Activated effector memory CD4-positive, alpha-beta T cell treated with anti-CD3 and anti-CD28 coated beads, Interleukin-2, amount 50 U/mL, for 16 hours (primary cell): ENCODE measurements at regions not wholly inside any gene's neighbourhood (a gene's known extent, or its start where the extent isn't known, plus 50 kb on each side); places are given as distances from the start of the nearest gene placed in this dataset.

ENCODE experiments used
- DNase-seq: peaks from one replicate; pipeline ENCODE4 v3.0.0-alpha.2; 2020

DNA sequence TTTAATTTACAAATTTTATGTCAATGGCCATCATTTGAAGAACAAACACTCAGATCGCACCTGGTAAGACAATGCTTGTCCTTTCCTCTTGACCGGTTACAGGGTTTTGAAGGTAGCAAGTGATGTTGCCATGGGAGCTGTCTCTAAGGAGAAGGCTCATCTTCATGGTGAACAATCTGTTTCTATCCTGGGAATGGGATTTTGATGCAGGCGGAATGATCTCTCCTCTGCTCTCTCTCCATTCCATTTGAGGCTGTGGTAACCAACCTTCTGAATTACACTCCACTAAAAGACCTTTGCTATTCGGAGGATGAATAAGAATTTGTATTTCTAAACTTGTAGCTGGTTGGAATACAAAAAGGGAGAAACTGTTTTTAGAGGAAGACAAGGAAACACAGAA, 57.9 kb upstream of the SLC5A9 start:
- DNase-seq: no peak

DNA sequence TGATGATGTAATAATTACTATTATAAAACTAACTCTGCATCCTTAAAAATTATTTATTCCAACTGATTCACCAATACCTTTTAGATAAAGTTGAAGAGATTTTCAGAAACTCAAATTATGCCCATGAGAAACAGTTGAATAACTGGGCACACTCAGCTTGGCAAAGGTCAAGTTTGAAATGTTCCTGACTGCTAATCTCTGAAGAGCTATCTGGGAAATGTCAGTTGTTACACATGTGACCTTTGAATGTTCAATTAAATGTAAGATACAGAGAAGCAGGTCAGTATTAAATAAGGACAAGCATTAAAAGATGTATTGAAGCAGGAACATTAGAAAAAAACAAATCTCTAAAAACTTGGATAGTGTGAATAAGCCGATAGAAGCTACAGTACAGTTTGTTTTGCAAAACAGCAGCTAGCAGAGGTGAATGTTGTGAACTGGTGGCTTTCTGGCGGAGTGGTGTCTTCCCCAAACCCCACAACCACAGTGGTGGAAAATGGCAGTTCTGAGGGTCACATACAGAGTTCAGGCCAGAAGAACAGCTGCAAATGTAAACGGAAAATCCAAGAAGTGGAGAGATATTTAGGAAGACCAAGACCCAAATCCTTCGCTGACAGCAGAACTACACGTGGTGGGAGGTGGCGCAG, 61.9 kb upstream of the SLC5A9 start:
- no peak for DNase-seq

DNA sequence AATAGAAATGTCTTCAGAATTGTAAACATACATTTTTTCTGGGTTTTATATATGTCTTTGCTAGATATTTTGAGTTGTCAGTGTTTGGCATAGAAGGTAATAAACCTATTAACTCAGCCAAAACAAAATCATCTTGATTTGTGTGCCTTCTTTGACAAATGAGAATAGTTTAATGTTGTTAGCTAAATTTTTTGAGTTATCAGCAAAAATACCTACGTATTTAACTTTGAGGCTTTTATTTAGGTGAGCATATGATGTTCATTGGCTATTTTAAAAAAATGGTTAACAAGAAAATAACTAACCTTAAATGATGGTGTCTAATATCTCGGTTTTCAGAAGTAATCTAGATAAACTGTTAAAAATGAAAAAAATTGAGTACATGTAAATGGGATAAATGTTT, 83.2 kb upstream of the SLC5A9 start:
- no peak for DNase-seq

DNA sequence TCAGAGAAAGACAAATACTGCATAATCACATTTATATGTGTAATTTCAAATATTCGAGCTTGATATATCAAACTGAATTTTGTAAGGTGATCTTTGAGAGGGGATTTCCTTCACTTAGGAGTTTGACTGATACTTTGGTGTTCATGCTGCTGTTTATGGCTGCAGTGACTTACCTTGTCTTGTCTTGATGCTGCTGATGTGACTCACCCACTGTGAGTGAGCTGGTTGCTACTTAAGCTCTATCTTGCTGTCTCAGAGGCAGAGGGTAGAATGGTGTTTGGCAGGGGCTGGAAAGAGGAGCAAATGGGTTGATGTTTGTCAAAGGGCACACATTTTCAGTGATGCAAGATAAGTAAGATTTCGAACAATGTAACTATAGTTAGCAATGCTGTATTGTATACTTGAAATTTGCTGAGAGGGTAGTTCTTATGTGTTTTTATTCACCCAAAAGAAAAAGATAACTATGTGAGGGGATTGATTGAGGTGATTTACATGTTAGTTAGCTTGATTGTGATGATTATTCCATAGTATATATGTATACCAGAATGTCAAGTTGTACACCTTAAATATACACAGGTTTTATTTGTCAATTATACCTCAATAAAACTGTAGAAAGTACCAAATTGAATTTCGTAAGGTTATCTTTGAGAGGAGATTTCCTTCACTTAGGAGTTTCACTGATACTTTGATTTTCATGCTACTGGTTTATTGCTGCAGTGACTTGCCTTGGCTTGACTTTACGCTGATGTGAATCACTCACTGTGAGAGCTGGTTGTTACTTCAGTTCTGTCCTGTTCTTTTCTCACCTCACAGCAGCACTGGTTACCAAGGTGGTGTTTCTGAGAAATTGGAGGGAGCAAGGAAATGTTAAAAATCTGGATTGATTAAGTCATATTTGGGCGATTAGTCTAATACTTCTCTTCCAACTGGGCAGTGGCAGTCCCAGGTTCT, 94.5 kb upstream of the SLC5A9 start:
- no peak for DNase-seq

DNA sequence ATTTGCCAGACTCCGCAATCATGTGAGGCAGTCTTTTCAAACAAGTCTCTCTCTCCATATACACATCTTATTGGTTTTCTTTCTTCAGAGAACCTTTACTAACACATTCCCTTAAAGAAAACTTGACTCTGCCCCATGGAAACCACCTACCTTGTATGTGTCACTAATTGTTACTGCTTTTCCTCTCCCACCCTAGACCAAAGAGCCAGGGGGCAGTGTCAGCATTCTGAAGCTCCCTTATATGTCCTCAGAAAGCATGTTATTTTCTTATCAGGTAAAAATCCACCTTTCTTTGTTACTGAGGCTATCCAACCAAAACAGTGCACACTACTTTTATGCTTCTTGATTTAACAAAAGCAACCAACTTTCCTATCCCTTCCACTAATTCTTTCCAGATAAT, 98.9 kb upstream of the SLC5A9 start:
- no peak for DNase-seq

DNA sequence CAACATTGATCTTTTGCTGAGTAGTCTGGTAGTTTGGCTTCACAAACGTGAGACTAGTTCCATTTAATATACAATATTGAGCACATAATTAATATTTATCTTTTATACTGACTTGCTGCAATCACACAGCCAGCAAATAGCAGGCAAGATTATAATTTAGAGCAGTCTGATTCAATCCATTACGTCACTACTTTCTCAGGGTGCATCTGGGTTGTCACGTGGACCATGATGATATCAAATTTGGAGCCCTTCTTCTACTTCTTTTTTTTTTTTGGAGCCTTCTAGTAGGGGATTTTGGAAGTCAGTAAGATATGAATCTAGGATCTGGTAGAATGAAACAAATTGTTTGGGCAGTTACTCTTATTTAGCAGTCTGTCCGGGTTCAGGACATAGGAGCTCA, 100.6 kb upstream of the SLC5A9 start:
- DNase-seq: no peak

DNA sequence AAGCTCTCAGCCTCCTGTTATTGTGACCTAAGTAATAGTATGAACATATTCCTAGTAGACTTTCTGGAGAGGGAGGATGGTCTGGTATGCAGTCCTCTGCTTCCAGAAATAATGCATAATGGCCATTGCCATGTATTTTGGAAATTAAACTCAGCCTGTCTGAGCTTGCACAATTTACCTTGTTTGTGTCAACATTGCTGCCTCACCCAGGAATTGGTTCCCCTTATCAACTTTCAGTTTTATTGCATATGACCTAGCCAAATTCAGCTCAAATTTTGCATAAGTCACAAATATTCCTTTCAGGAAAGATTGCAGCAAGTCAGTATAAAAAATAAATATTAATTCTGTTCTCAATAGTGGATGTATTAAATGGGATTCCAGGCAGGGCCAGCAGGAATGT, 101.9 kb upstream of the SLC5A9 start:
- no peak for DNase-seq

DNA sequence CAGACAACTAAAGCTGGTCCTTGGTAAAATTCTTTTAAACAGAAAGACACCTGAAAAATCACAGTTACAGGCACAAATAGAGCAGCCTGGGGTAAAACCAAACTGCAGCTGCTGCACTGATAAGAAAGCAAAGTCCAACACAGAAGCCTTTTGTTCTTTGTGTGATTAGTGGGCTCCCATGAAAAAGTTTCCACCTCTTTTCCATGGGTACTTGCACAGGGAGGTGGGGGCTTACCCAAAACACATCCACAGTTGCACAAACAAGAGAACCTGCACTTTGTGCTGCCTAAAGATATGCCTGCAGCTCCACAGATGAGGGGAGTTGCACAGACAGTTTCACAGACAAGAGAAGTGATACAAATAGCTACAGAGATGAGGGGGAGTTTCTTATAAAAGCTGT, 106.7 kb upstream of the SLC5A9 start:
- no peak for DNase-seq

DNA sequence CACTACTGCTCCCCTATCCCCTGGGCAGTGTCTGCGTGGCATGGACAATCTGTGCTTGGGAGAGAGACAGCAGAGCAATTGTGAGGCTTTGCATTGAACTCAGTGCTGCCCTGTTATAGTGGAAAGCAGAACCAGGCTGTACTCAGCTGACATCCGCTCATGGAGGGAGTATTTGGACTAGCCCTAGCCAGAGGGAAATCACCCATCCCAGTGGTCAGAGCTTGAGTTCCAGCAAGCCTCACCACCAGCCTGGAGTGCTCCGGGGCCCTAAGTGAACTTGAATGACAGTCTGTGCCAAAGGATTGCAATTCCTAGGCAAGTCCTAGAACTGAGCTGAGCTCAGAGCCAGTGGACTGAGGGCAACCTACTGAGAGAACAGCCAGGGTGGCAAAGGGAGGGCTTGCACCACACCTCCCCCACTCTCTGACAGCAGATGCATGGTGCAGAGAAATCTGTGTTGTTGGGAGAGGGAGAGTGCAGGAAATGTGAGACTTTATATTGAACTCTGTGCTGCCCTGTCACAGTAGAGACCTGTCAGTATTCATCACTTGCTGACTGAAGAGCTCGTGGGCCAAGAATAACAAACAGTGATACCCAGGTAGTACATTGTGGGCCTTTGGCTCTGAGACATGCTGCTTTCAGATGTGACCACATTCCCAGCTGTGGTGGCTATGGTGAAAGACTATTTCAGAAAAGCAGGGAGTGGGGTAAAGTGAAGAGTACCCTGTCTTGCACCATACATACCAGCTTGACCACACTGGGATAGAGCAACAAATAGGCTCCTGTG, 107.7 kb upstream of the SLC5A9 start:
- DNase-seq: no peak

DNA sequence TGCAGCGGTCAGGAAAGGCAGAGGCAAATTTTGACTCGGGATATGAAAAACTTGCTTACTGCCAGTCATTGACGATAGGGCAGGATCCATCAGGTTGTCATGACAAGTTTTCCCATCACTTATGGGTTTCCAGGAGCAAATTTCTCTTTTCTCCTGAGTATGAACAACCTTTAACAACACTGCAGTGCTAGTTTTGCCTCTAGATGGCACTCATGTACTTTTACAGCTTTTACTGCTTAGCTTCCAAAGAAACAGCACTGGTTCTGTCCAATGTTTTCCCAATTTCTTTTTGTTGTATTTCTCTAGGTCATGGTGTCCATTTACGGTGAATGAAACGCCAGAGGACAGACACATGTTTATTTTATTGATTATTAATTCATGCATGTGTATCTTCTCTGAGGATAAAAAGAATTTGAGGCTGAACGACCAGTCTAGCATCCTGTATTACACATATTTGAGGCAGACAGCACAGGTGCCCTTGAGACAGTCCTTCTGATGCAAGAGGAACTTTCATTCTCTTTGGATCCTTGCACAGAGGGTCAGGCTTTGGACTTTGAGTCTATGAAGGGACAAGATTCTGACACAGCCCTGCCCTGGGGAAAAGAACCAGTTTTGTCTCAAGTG, 112.3 kb upstream of the TRABD2B start:
- DNase-seq: no peak

DNA sequence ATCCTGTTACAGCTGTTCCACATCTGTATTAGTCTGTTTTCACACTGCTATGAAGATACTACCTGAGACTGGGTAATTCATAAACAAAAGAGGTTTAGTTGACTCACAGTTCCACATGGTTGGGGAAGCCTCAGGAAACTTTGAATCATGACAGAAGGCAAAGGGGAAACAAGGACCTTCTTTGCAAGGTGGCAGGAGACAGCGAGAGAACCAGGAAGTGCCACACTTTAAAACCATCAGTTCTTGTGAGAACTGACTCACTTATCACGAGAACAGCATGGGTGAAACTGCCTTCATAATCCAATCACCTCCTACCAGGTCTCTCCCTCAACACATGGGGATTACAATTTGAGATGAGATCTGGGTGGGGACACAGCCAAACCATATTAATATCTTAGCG, 110.3 kb upstream of the TRABD2B start:
- no peak for DNase-seq

DNA sequence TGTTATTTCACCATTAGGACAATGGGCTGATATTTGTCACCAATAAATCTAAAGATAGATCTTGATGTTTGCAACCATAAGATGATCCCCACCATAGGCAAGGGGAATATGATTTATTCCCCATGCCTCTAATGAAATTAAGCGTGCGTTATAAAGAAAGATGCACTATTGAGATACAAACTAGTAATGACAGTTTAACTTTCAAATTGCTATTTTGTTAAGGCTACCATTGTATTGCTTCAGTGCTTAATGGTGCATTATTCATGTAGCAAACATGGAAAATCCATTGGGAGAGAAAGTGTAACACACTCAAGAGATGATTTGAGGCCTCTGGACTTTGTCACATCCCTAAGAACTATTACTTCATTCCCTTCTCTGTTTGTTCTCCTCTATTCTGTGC, 108.9 kb upstream of the TRABD2B start:
- DNase-seq: no peak

DNA sequence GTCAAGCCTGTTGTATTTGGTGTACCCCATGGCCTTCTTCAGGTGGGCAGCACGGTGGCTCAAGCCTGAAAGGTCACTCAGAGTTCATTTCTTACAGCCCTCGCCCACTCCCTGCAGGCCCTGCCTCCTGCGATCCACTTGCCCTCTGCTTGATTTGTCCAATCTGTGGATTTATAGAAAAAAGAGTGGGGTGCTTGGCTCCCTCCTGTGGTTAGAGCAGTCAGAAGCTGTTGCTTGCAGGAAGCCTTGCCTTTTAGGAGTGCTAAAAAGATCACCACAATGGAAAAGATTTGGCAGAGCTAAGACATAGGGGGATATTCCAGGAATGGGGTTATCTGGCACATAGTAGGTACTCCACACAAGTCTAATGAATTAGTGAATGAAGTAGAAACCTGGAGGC, 108.0 kb upstream of the TRABD2B start:
- no peak for DNase-seq

DNA sequence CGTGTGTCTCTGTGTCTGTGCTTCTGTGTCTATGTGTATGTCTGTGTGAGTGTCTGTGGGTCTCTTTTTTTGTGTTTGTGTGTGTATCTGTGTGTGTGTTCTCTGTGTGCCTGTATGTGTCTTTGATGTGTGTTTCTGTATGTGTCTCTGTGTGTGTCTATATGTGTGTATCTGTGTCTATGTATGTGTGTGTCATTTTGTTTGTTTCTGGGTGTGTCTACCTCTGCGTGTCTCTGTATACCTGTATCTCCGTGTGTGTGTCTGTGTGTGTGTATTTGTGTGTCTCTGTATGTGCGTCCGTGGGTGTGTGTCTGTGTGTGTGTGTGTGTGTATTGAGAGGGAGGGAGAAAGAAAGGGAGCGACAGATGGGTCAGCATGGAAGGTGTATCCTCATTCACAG, 106.3 kb upstream of the TRABD2B start:
- no peak for DNase-seq

DNA sequence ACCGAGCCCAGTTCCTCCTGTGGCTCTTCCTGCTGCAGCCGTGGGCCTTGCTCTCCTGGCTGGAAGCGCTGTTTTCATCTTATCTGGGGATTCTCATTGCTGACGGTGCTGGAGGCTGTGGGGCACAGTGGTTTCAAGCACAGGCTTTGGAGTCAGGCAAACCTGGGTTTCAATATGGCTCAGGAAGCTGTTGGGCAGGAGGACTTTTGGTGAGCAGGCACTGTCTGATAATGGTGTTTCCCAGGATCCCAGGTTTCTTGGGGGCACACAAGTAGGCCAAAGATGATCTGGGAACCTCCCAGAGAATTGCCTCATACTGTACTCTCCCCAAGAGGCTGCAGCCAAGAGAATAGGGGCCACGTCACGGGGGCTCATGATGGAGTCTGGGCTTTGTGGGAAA, 105.6 kb upstream of the TRABD2B start:
- DNase-seq: no peak

DNA sequence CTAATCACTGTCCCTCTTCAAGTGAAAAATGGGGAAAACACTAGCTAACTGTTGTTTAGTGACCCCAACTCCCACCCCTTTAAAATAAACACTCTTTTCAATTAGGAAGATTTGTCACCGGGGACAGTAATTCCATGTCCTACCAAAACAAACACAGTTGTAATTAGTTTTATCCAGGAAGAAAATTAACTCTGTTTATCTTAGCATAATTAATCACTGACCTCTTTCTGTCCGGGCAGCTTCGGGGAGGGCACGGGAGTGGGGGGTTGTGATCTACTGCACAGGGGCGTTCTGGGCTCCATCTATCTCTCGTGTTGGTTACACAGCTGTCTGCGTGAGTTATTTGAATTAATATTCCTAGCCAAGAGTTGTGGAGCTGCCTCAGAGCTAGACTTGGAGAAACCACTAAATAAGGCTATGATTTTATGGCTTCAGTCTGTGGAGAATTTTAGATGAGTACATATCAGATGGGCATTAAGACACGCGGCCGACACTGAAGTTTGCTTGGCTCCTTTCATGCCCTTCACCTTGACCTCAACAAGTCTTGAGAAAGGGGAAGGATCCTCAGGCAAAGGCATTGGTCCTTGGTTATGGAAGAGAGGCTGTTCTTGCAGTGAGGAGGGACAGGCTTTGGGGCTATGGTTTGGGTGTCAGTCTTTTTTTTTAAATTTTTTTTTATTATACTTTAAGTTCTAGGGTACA, 102.0 kb upstream of the TRABD2B start:
- DNase-seq: no peak

DNA sequence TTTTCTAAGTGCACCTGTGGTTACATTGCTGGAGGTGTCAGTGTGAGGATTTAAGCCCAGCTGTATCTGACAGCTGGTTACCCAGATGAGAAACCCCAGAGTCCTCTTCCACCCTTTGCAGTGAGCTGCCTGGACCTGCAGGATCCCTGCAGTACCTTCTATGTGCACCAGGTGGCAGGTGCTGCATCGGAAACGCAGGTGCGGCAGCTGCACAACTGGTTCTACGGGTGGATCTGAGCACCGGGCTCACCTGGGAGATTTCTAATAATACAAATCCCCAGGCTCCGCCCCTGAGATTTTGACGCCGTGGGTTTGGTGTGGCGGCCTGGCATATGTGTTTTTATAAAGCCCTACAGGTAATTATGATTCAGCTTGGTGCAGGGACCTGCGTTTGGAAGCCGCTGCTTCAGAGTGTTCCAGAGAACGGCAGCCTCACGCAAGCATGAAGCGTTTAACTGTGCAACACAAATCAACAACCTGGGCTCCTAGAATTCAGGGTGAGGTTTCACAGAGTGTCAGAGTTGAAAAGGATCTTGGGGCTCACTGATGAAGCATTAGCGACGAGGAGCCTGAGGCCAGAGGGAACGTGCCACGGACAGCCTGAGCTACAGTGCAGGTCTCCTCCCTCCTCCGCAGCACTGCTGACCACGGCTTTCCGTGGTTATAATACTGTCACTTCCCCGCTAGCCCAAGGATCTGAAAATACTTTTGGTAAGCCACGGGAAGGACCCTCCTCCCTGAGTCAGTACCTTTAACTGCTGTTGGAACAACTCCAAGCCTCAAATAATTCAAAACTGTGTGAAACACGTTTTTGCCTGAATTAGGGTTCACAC, 96.7 kb upstream of the TRABD2B start:
- DNase-seq: peak; percentile 87

DNA sequence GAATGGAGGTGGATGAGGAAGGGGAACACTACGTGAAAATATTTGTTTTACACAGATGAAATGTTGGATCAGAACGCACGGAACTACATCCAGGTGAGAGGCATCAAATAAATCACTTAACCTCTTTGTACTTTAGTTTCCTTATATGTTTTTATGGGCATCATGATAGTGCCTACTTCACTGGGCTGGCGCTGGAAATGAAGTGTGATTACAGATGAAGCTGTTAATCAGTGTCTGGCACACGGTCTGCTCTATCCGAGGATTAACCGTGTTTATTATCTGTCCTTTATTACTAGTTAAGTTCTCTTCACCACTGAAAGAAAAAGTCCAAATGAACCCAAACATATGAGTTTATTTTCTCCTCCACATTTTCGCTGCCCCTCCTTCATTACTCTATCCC, 96.0 kb upstream of the TRABD2B start:
- no peak for DNase-seq

DNA sequence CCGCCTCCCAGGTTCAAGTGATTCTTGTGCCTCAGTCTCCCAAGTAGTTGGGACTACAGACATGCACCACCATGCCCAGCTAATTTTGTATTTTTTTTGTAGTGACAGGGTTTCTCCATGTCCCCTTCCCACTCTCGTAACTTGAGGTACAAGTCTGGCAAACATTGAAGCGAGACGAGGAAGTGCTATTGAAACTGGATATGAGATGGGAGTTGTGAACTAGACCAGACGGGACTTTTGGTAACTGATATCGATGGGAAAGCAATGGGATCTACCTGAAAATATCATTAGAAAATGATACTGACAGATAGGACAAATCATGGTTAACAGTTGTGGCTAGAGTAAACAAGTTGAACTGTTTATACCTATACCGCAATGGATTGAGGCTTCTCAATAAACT, 95.2 kb upstream of the TRABD2B start:
- no peak for DNase-seq

DNA sequence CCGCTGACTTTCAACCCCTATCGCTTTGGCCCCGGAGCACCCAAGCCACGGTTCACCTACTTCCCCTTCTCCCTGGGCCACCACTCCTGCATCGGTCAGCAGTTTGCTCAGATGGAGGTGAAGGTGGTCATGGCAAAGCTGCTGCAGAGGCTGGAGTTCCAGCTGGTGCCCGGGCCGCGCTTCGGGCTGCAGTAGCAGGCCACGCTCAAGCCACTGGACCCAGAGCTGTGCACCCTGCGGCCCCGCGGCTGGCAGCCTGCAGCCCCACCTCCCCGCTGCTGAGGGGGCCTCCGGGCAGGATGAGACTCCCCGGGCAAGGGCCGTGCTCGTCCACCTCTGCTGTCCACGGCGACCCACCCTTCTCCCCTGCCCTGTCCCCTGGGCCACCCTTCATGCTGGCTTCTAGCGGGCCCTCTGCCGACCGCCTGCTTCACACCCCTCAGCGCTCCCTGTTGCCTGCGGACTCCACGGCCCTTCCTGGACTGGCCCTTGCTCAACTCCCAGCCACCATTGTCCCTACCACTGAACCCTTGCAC, 92.2 kb upstream of the TRABD2B start:
- DNase-seq: no peak

DNA sequence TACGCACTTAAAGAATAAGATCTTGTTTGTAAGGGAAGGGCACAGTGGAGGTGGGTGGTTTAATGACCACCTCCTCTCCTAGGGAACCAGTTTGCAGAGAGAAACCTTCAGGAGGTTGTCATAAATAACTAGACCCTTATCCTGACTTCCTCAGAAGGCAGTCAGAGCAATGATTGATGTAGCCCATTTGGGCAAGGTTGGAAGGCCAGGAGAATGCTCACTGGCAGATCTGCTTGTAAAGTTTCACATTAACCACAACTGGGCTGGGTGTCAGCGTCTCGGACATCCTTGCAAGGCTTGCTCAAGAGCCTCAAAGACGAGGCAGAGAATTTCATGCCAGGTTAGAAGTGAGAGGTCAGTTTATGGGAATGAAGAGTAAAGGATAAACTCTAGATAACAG, 87.6 kb upstream of the TRABD2B start:
- no peak for DNase-seq
